ENCODE measurements at regions not wholly inside any gene's neighbourhood (a gene's known extent, or its start where the extent isn't known, plus 50 kb on each side); places are given as distances from the start of the nearest gene placed in this dataset.

GRCh38 chr5:89090037-89090436 lies 207.1 kb upstream of the MEF2C start:
- Histone ChIP-seq H3K27ac (ENCODE audit: low read length) (no peak overlapping the region), H4K20me1 (ENCODE audit: low read length) (no peaks in the 10 kb centered on the region), H2AFZ (ENCODE audit: low read length) (no peak overlapping the region), H3K4me3 (ENCODE audit: low read length) (no peak overlapping the region), H3K36me3 (ENCODE audit: low read depth, low read length) (no peaks in the 10 kb centered on the region), H3K79me2 (ENCODE audit: low read length) (no peaks in the 10 kb centered on the region), H3F3A (ENCODE audit: low read length, unreplicated experiment) (no peaks in the 10 kb centered on the region), H3K4me1 (ENCODE audit: insufficient read depth, low read length) (no peaks in the 10 kb centered on the region), H3K9me3 (ENCODE audit: low read length) (no peaks in the 10 kb centered on the region), H3K9me2 (replicated peaks; ENCODE audit: low read length) (no peaks in the 10 kb centered on the region), H3K27me3 (ENCODE audit: low read length) (no peaks in the 10 kb centered on the region), H3K9ac (ENCODE audit: low read length) (no peak overlapping the region), H3K4me2 (ENCODE audit: low read length) (no peak overlapping the region)
- intact Hi-C loops (cut with micrococcal nuclease), result no loop called here
- ChIA-PET POLR2A (ENCODE audit: unreplicated experiment) (no interaction called here), CTCF (interaction anchor here (0.5 kb wide), 1 partner anchor 147 kb away, joined by 3 read pairs; no protein-coding TSS in a partner anchor)
- no TSS peak for BruUV-seq (replicated peaks)
- no peak for DNase-seq
- no peak for ATAC-seq
- no peak for TF ChIP-seq EZH2 (IDR thresholded peaks at IDR 0.05; ENCODE audit: low read length, unreplicated experiment)
- no peak for TF ChIP-seq EZH2phosphoT487 (IDR thresholded peaks at IDR 0.05; ENCODE audit: borderline replicate concordance, low read length)
- TF ChIP-seq, protein P1, sequence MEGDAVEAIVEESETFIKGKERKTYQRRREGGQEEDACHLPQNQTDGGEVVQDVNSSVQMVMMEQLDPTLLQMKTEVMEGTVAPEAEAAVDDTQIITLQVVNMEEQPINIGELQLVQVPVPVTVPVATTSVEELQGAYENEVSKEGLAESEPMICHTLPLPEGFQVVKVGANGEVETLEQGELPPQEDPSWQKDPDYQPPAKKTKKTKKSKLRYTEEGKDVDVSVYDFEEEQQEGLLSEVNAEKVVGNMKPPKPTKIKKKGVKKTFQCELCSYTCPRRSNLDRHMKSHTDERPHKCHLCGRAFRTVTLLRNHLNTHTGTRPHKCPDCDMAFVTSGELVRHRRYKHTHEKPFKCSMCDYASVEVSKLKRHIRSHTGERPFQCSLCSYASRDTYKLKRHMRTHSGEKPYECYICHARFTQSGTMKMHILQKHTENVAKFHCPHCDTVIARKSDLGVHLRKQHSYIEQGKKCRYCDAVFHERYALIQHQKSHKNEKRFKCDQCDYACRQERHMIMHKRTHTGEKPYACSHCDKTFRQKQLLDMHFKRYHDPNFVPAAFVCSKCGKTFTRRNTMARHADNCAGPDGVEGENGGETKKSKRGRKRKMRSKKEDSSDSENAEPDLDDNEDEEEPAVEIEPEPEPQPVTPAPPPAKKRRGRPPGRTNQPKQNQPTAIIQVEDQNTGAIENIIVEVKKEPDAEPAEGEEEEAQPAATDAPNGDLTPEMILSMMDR (conservative IDR thresholded peaks at IDR 0.05; ENCODE audit: low read depth, low read length), result no peak

DNA sequence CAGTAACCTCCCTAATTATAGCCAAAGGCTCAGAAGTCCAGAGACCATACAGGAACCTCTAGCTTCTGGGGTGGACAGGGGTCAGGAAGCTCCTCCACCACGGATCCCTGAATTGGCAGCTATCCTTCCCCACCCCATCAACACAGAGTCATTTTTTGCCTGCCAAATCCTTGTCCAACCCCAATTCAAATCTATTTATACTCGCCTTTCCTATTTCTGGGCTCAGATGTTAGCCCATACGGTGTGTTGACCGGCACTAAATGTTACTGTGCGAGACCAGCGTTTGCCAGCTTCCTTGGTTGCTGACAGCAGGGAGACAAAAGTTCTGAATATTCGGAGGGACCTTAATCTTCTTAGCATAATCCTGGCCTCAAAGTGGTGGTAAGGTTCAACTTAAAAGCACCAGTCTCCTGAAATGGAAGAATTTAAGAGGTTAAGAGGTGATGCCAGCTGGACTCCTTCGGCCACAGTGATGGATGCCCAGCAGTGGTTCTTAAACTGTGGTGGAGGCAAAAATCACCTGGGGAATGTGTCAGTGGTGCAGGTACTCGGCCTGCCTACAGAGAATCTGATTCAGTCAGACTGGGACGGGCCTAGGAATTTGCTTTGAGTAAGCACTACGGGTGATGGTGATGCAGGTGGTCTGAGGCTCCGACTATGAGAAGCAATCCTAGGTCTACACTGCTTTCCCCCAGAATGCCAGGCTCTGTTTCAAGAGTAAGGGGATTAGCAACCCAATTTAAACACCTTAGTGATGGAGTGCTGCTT lies 204.8 kb upstream of the MEF2C start:
- no peak overlapping the region for H2AFZ ChIP-seq (ENCODE audit: low read length)
- intact Hi-C loops (cut with micrococcal nuclease), result no loop called here
- POLR2A ChIA-PET (ENCODE audit: unreplicated experiment), result no interaction called here

GRCh38 chr5:89087128-89087527 lies 204.1 kb upstream of the MEF2C start:
- BruUV-seq (replicated peaks), result no TSS peak
- H3K36me3 ChIP-seq (ENCODE audit: low read depth, low read length), result no peaks in the 10 kb centered on the region
- TF ChIP-seq, protein P1 (conservative IDR thresholded peaks at IDR 0.05; ENCODE audit: low read depth, low read length), result no peak
- TF ChIP-seq EZH2 (IDR thresholded peaks at IDR 0.05; ENCODE audit: low read length, unreplicated experiment), result no peak
- TF ChIP-seq EZH2phosphoT487 (IDR thresholded peaks at IDR 0.05; ENCODE audit: borderline replicate concordance, low read length), result no peak
- ChIA-PET POLR2A (ENCODE audit: unreplicated experiment) (no interaction called here), CTCF (no interaction called here)
- H3K4me3 ChIP-seq (ENCODE audit: low read length), result no peak overlapping the region
- H2AFZ ChIP-seq (ENCODE audit: low read length), result no peak overlapping the region
- no peak for DNase-seq
- no peak overlapping the region for H3K27ac ChIP-seq (ENCODE audit: low read length)
- no peaks in the 10 kb centered on the region for H3K9me2 ChIP-seq (replicated peaks; ENCODE audit: low read length)
- H3F3A ChIP-seq (ENCODE audit: low read length, unreplicated experiment), result no peaks in the 10 kb centered on the region
- H4K20me1 ChIP-seq (ENCODE audit: low read length), result no peaks in the 10 kb centered on the region
- H3K4me2 ChIP-seq (ENCODE audit: low read length), result no peak overlapping the region
- intact Hi-C loops (cut with micrococcal nuclease), result no loop called here
- no peaks in the 10 kb centered on the region for H3K27me3 ChIP-seq (ENCODE audit: low read length)
- no peak for ATAC-seq
- H3K9ac ChIP-seq (ENCODE audit: low read length), result no peak overlapping the region
- no peaks in the 10 kb centered on the region for H3K79me2 ChIP-seq (ENCODE audit: low read length)
- no peaks in the 10 kb centered on the region for H3K9me3 ChIP-seq (ENCODE audit: low read length)
- no peaks in the 10 kb centered on the region for H3K4me1 ChIP-seq (ENCODE audit: insufficient read depth, low read length)

More for the DNA sequence above, 204.8 kb upstream of the MEF2C start:
- no peaks in the 10 kb centered on the region for H3K27me3 ChIP-seq (ENCODE audit: low read length)
- H3K9me2 ChIP-seq (replicated peaks; ENCODE audit: low read length), result no peaks in the 10 kb centered on the region
- DNase-seq (no peak), ATAC-seq (no peak)
- H3F3A ChIP-seq (ENCODE audit: low read length, unreplicated experiment), result no peaks in the 10 kb centered on the region
- no TSS peak for BruUV-seq (replicated peaks)
- no peak overlapping the region for H3K4me2 ChIP-seq (ENCODE audit: low read length)
- no peaks in the 10 kb centered on the region for H3K79me2 ChIP-seq (ENCODE audit: low read length)
- H3K9me3 ChIP-seq (ENCODE audit: low read length), result no peaks in the 10 kb centered on the region
- TF ChIP-seq, protein P1 (conservative IDR thresholded peaks at IDR 0.05; ENCODE audit: low read depth, low read length), result no peak
- TF ChIP-seq EZH2phosphoT487 (IDR thresholded peaks at IDR 0.05; ENCODE audit: borderline replicate concordance, low read length) (no peak), EZH2 (IDR thresholded peaks at IDR 0.05; ENCODE audit: low read length, unreplicated experiment) (no peak)
- no peaks in the 10 kb centered on the region for H3K4me1 ChIP-seq (ENCODE audit: insufficient read depth, low read length)
- H4K20me1 ChIP-seq (ENCODE audit: low read length), result no peaks in the 10 kb centered on the region
- H3K9ac ChIP-seq (ENCODE audit: low read length), result no peak overlapping the region
- H3K36me3 ChIP-seq (ENCODE audit: low read depth, low read length), result no peaks in the 10 kb centered on the region
- CTCF ChIA-PET, result no interaction called here
- H3K4me3 ChIP-seq (ENCODE audit: low read length), result no peak overlapping the region
- no peak overlapping the region for H3K27ac ChIP-seq (ENCODE audit: low read length)

Data from PC-3 (cell line).